H9 (cell line): ENCODE measurements at regions not wholly inside any gene's neighbourhood (a gene's known extent, or its start where the extent isn't known, plus 50 kb on each side); places are given as distances from the start of the nearest gene placed in this dataset.

ENCODE experiments used
- DNase-seq: peaks from one replicate; pipeline ENCODE4 v3.0.0-alpha.2; 2017
- H2AFZ ChIP-seq: one replicate; pipeline ENCODE4 v1.6.1; 2013; ENCODE audit warnings: mild to moderate bottlenecking, low read length, control low read depth, moderate library complexity
- H2AK5ac ChIP-seq: 2 replicates; pipeline ENCODE4 v1.6.1; 2013; ENCODE audit warnings: low read length, control low read depth, mixed read lengths; ENCODE audit not compliant: insufficient read length
- H2BK120ac ChIP-seq: one replicate; pipeline ENCODE4 v1.6.1; 2013; ENCODE audit warnings: low read depth, mild to moderate bottlenecking, low read length, control low read depth, inconsistent platforms; ENCODE audit not compliant: poor library complexity, severe bottlenecking
- H2BK12ac ChIP-seq: 2 replicates; pipeline ENCODE4 v1.6.1; 2013; ENCODE audit warnings: low read length, control low read depth, mixed read lengths, low read depth; ENCODE audit not compliant: insufficient read length
- H2BK15ac ChIP-seq: 2 replicates; pipeline ENCODE4 v1.6.1; 2013; ENCODE audit warnings: low read depth, low read length, control low read depth
- H2BK20ac ChIP-seq: one replicate; pipeline ENCODE4 v1.6.1; 2013; ENCODE audit warnings: low read depth, mild to moderate bottlenecking, low read length, control low read depth, inconsistent platforms; ENCODE audit not compliant: poor library complexity, severe bottlenecking
- H2BK5ac ChIP-seq: 2 replicates; pipeline ENCODE4 v1.6.1; 2013; ENCODE audit warnings: low read length, control low read depth, mixed read lengths; ENCODE audit not compliant: insufficient read length
- H3K14ac ChIP-seq: 2 replicates; pipeline ENCODE4 v1.6.1; 2013; ENCODE audit warnings: low read length, control low read depth; ENCODE audit not compliant: insufficient read depth
- H3K18ac ChIP-seq: 2 replicates; pipeline ENCODE4 v1.6.1; 2013; ENCODE audit warnings: low read depth, mild to moderate bottlenecking, mixed read lengths, low read length, control low read depth; ENCODE audit not compliant: insufficient read length
- H3K23ac ChIP-seq: 2 replicates; pipeline ENCODE4 v1.6.1; 2013; ENCODE audit warnings: low read length, control low read depth, mixed read lengths, low read depth; ENCODE audit not compliant: insufficient read length
- H3K23me2 ChIP-seq: 2 replicates; pipeline ENCODE4 v1.6.1; 2013; ENCODE audit warnings: low read depth, mild to moderate bottlenecking, mixed read lengths, low read length, control low read depth; ENCODE audit not compliant: insufficient read length, poor library complexity, severe bottlenecking
- H3K27ac ChIP-seq: 2 replicates; pipeline ENCODE4 v1.5.1; 2013; ENCODE audit warnings: low read length, control low read depth, mixed read lengths, low read depth; ENCODE audit not compliant: insufficient read length
- H3K27me3 ChIP-seq: 2 replicates; pipeline ENCODE4 v1.6.1; 2013; ENCODE audit warnings: low read length, control low read depth, inconsistent platforms; ENCODE audit not compliant: insufficient read depth
- H3K4ac ChIP-seq: 2 replicates; pipeline ENCODE4 v1.6.1; 2013; ENCODE audit warnings: low read depth, mild to moderate bottlenecking, control low read depth, inconsistent platforms, low read length, moderate library complexity
- H3K4me1 ChIP-seq: 2 replicates; pipeline ENCODE4 v1.6.1; 2013; ENCODE audit warnings: low read length, control low read depth, inconsistent platforms; ENCODE audit not compliant: insufficient read depth
- H3K4me2 ChIP-seq: 2 replicates; pipeline ENCODE4 v1.6.1; 2013; ENCODE audit warnings: low read length, control low read depth, mixed read lengths; ENCODE audit not compliant: insufficient read length, insufficient read depth
- H3K56ac ChIP-seq: 2 replicates; pipeline ENCODE4 v1.6.1; 2013; ENCODE audit warnings: low read depth, mild to moderate bottlenecking, mixed read lengths, low read length, control low read depth; ENCODE audit not compliant: insufficient read length
- H3K79me1 ChIP-seq: 2 replicates; pipeline ENCODE4 v1.6.1; 2013; ENCODE audit warnings: low read depth, mild to moderate bottlenecking, moderate library complexity, low read length, control low read depth, inconsistent platforms; ENCODE audit not compliant: insufficient read depth, poor library complexity, severe bottlenecking
- H3K79me2 ChIP-seq: 2 replicates; pipeline ENCODE4 v1.6.1; 2013; ENCODE audit warnings: low read length, control low read depth, inconsistent platforms; ENCODE audit not compliant: insufficient read depth
- H3K9ac ChIP-seq: 2 replicates; pipeline ENCODE4 v1.6.1; 2013; ENCODE audit warnings: low read length, control low read depth, mixed read lengths; ENCODE audit not compliant: insufficient read length; ENCODE audit errors: extremely low read depth
- H3K9me3 ChIP-seq: one replicate; pipeline ENCODE4 v1.6.1; 2013; ENCODE audit warnings: low read depth, low read length, inconsistent platforms; ENCODE audit not compliant: control insufficient read depth
- H3T11ph ChIP-seq: one replicate; pipeline ENCODE4 v1.6.1; 2013; ENCODE audit warnings: mild to moderate bottlenecking, low read length, control low read depth, inconsistent platforms
- H4K20me1 ChIP-seq: one replicate; pipeline ENCODE4 v1.6.1; 2013; ENCODE audit not compliant: control insufficient read depth, insufficient read length, insufficient read depth
- H4K5ac ChIP-seq: 2 replicates; pipeline ENCODE4 v1.6.1; 2013; ENCODE audit warnings: low read depth, mild to moderate bottlenecking, mixed read lengths, low read length, control low read depth; ENCODE audit not compliant: insufficient read length
- H4K8ac ChIP-seq: replicated peaks from 2 replicates; pipeline ENCODE4 v1.6.1; 2013; ENCODE audit warnings: low read length, control low read depth, mixed read lengths, low read depth; ENCODE audit not compliant: insufficient read length
- H4K91ac ChIP-seq: 2 replicates; pipeline ENCODE4 v1.6.1; 2013; ENCODE audit warnings: low read depth, mild to moderate bottlenecking, moderate library complexity, mixed read lengths, low read length, control low read depth; ENCODE audit not compliant: insufficient read length
- H3K27ac Mint-ChIP-seq, 3 experiments: 2 replicates in 2 of 3; 3 replicates in 1 of 3; pipeline ENCODE4 v1.8.0; 2020 to 2021; ENCODE audit warnings: mixed read lengths in 3 of 3, mild to moderate bottlenecking in 1 of 3, moderate library complexity in 1 of 3
- H3K27me3 Mint-ChIP-seq: 2 replicates; pipeline ENCODE4 v1.8.0; 2021; ENCODE audit warnings: low read depth, mild to moderate bottlenecking, moderate library complexity, mixed read lengths
- H3K36me3 Mint-ChIP-seq, 3 experiments: 2 replicates in 2 of 3; 3 replicates in 1 of 3; pipeline ENCODE4 v1.8.0; 2020 to 2021; ENCODE audit warnings: low read depth in 3 of 3, mixed read lengths in 3 of 3; ENCODE audit not compliant: insufficient read depth in 1 of 3
- H3K4me1 Mint-ChIP-seq, 2 experiments: 2 replicates each; pipeline ENCODE4 v1.8.0; 2020; ENCODE audit warnings: mixed read lengths in 2 of 2
- H3K4me3 Mint-ChIP-seq, 2 experiments: 2 replicates in 1 of 2; 3 replicates in 1 of 2; pipeline ENCODE4 v1.8.0; 2020 to 2021; ENCODE audit warnings: mild to moderate bottlenecking in 2 of 2, mixed read lengths in 2 of 2, moderate library complexity in 1 of 2
- H3K9me3 Mint-ChIP-seq, 2 experiments: 2 replicates in 1 of 2; 3 replicates in 1 of 2; pipeline ENCODE4 v1.8.0; 2020; ENCODE audit warnings: mild to moderate bottlenecking in 2 of 2, mixed read lengths in 2 of 2, moderate library complexity in 1 of 2
- WGBS: extraction: QIAGEN DNeasy Blood & Tissue Kit; methylation state at CpG from one replicate; pipeline ENCODE4 v1.1.7; 2013; ENCODE audit warnings: missing lambda C conversion rate, low lambda C conversion rate, mixed read lengths; ENCODE audit not compliant: insufficient read length; ENCODE audit errors: extremely low coverage; 5-methylcytosine and 5-hydroxymethylcytosine counted together
- TF ChIP-seq, protein P1 (sequence below): fragments of 200-600 bp; sonication (generic); conservative IDR thresholded peaks from 3 replicates; pipeline ENCODE4 v1.8.0; 2021; ENCODE audit warnings: antibody characterized with exemption, mild to moderate bottlenecking

DNA sequence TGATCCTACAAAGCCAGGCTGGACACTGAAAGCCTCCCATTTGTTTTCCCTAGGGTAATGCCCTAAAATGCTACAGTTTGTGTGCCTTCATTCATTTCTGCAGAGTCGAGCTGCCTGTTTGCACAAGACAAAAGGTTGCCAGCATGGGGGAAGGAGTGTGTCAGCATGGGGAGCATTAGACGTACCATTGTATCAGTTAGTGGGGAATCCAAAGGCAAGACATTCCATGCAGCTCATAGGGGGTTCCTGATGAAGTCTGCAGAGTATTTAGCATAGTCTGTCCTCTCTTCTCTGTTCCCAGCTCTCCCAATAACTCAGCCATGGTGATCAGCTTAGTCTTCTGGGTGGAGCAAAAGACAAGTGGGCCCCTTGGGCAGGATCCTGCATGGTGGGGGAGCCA, 276.9 kb upstream of the PCDH7 start:
- H3K23ac ChIP-seq: no peak overlapping the region
- no peaks in the 10 kb centered on the region; the same call in 1 of the 2 replicates for H3K4me1 ChIP-seq
- H3K27ac ChIP-seq: no peak overlapping the region
- no peak overlapping the region for H3T11ph ChIP-seq
- no peak overlapping the region for H2BK120ac ChIP-seq
- peaks cover 12 to 13% of the 10 kb centered on the region in 2 experiments for H3K4me1 Mint-ChIP-seq
- no peak overlapping the region for H2BK20ac ChIP-seq
- H4K8ac ChIP-seq: no peak overlapping the region
- H3K18ac ChIP-seq: no peak overlapping the region
- no CpG with 5 or more reads among the region's 2 CpGs for WGBS
- no peaks in the 10 kb centered on the region for H3K27me3 ChIP-seq
- H3K4ac ChIP-seq: no peak overlapping the region
- H2AK5ac ChIP-seq: no peak overlapping the region
- peak overlapping the region; percentile 2 to 36 (median 20); a peak in 4 of 7 replicates for H3K27ac Mint-ChIP-seq
- H4K91ac ChIP-seq: no peak overlapping the region
- no peak overlapping the region for H2BK12ac ChIP-seq
- H3K9me3 ChIP-seq: no peaks in the 10 kb centered on the region
- no peak overlapping the region for H2BK5ac ChIP-seq
- no peak overlapping the region for H3K14ac ChIP-seq
- H3K9ac ChIP-seq: no peak overlapping the region
- TF ChIP-seq, protein P1, sequence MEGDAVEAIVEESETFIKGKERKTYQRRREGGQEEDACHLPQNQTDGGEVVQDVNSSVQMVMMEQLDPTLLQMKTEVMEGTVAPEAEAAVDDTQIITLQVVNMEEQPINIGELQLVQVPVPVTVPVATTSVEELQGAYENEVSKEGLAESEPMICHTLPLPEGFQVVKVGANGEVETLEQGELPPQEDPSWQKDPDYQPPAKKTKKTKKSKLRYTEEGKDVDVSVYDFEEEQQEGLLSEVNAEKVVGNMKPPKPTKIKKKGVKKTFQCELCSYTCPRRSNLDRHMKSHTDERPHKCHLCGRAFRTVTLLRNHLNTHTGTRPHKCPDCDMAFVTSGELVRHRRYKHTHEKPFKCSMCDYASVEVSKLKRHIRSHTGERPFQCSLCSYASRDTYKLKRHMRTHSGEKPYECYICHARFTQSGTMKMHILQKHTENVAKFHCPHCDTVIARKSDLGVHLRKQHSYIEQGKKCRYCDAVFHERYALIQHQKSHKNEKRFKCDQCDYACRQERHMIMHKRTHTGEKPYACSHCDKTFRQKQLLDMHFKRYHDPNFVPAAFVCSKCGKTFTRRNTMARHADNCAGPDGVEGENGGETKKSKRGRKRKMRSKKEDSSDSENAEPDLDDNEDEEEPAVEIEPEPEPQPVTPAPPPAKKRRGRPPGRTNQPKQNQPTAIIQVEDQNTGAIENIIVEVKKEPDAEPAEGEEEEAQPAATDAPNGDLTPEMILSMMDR: no peak
- DNase-seq: peak; percentile 37
- no peaks in the 10 kb centered on the region for H3K36me3 Mint-ChIP-seq
- H3K79me2 ChIP-seq: no peaks in the 10 kb centered on the region
- no peaks in the 10 kb centered on the region for H3K9me3 Mint-ChIP-seq
- H3K56ac ChIP-seq: no peak overlapping the region
- H2AFZ ChIP-seq: no peak overlapping the region
- no peaks in the 10 kb centered on the region for H3K27me3 Mint-ChIP-seq
- H2BK15ac ChIP-seq: no peak overlapping the region
- no peak overlapping the region for H3K4me3 Mint-ChIP-seq
- no peak overlapping the region for H3K4me2 ChIP-seq
- H4K20me1 ChIP-seq: no peaks in the 10 kb centered on the region
- H3K23me2 ChIP-seq: no peaks in the 10 kb centered on the region
- H4K5ac ChIP-seq: no peak overlapping the region
- H3K79me1 ChIP-seq: no peaks in the 10 kb centered on the region
